Upper lobe of right lung (tissue), 1 donor: ENCODE measurements at regions not wholly inside any gene's neighbourhood (a gene's known extent, or its start where the extent isn't known, plus 50 kb on each side); places are given as distances from the start of the nearest gene placed in this dataset.
"Not testable (repeated sequence)": the region's sequence is repeated elsewhere in the genome, so short reads cannot be mapped to it uniquely, and the experiment has no call there.

Source experiments
- ATAC-seq: fragments of 200-7000 bp; cut with Tn5 transposase; one replicate; pipeline ENCODE4 v1.9.1; 2020; ENCODE audit warnings: mild to moderate bottlenecking, moderate library complexity
- DNase-seq: peaks from one replicate; pipeline ENCODE4 v3.0.0-alpha.2; 2020
- H3K27ac ChIP-seq: fragments of 200-600 bp; one replicate; pipeline ENCODE4 v1.8.0; 2022
- H3K27me3 ChIP-seq: fragments of 200-600 bp; one replicate; pipeline ENCODE4 v1.8.0; 2022; ENCODE audit warnings: mild to moderate bottlenecking
- H3K36me3 ChIP-seq: fragments of 200-600 bp; one replicate; pipeline ENCODE4 v1.8.0; 2022
- H3K4me1 ChIP-seq: fragments of 200-600 bp; one replicate; pipeline ENCODE4 v1.8.0; 2022
- H3K4me3 ChIP-seq: fragments of 200-600 bp; one replicate; pipeline ENCODE4 v1.8.0; 2022; ENCODE audit warnings: mild to moderate bottlenecking
- H3K9me3 ChIP-seq: fragments of 200-600 bp; one replicate; pipeline ENCODE4 v1.8.0; 2022
- intact Hi-C: fragments of 100-400 bp; cut with DNase I; formaldehyde crosslinking; loops from one replicate; pipeline ENCODE4 v1.11.0; 2022
- TF ChIP-seq, protein P1 (sequence below): fragments of 200-600 bp; IDR thresholded peaks from one replicate; pipeline ENCODE4 v1.8.0; 2022; ENCODE audit warnings: antibody characterized with exemption
- donor health status: DM: no; HTN: yes; CAD: no; lungs with severe emphysema.

DNA sequence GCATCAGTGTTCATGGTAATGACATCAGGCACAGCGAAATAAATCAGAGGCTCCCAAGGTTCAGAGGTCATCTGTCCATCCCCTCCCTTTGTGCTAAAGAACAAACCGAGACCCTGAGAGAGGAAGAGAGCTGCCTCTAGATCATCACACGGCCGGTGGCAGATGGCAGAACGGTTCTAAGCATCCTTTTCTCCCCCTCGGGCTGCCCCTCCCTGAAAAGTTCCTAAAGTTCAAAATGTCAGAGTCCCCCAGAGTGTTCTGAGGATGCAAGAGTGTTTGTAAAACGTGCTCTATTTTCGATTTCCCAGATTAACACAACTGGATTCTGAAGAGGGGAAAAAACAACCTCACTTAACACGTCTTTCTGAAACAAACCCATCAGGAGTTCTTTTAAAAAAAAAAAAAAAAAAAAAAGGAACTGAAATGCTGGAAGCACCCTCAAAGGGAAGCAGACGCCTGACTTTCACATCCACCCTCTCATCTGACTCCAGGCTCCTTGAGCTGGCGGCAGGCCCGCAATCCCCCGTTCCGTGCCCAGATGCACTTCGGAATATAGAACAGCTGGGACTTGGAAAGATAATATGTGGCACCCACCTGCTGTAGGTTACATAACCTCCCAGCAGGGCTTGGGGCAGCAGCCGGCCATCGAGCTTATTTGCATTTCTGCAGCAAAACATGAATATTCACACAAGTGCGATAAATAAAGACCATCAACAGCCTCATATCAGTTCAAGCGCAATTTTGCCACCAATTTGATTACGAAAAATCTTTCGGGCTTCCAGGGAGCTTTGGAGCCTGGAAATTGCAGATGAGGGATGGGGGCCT is 115.5 kb upstream of the SMURF2 start:
- peak; percentile 80 for DNase-seq
- H3K4me3 ChIP-seq: peak overlapping the region; percentile 62
- TF ChIP-seq, protein P1, sequence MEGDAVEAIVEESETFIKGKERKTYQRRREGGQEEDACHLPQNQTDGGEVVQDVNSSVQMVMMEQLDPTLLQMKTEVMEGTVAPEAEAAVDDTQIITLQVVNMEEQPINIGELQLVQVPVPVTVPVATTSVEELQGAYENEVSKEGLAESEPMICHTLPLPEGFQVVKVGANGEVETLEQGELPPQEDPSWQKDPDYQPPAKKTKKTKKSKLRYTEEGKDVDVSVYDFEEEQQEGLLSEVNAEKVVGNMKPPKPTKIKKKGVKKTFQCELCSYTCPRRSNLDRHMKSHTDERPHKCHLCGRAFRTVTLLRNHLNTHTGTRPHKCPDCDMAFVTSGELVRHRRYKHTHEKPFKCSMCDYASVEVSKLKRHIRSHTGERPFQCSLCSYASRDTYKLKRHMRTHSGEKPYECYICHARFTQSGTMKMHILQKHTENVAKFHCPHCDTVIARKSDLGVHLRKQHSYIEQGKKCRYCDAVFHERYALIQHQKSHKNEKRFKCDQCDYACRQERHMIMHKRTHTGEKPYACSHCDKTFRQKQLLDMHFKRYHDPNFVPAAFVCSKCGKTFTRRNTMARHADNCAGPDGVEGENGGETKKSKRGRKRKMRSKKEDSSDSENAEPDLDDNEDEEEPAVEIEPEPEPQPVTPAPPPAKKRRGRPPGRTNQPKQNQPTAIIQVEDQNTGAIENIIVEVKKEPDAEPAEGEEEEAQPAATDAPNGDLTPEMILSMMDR: no peak

DNA sequence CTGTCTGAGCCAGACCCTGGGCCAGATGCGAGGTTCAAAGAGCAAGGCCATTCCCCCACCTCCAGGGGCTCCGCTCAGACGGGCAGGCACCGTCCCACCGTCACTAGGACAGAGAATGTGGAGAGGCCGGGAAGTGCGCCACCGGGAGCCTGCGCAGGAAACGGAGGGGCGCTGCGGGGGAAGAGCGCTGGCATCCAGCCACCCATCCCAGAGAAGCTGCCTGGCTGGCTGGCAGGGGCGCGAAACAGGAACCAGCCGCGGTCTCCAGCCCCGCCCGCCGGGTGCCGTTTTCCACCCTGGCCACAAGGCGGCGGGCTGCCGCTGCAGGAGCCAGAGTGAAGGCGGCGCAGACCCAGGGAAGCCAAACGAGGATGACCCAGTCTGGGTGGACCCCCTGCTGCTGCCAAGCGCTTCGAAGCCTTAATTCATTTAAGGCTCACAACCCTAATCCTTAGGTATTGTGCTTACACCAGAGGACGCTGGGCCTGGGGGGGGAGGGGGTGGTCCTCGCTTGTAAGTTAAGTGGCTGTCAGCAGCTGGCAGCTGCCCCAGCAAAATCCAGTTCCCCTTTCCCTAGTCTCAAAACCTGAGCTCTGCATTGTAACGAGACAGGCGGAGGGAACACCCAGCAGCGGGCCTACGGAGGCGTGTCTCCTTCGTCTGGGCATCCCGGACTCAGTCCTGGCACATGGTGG is 114.8 kb upstream of the SMURF2 start:
- intact Hi-C loops, H3K36me3 ChIP-seq, H3K9me3 ChIP-seq, H3K27me3 ChIP-seq: not testable (repeated sequence)
- H3K27ac ChIP-seq: peak overlapping the region; percentile 58
- peak overlapping the region; percentile 62 for H3K4me3 ChIP-seq
- peak; percentile 63 for ATAC-seq
- TF ChIP-seq, protein P1: peak; percentile 95
- DNase-seq: peak; percentile 92
- H3K4me1 ChIP-seq: peaks cover 63% of the 10 kb centered on the region

More for the DNA sequence above, 115.5 kb upstream of the SMURF2 start:
- peaks cover 65% of the 10 kb centered on the region for H3K4me1 ChIP-seq
- ATAC-seq: no peak
- H3K36me3 ChIP-seq: no peaks in the 10 kb centered on the region
- no peaks in the 10 kb centered on the region for H3K27me3 ChIP-seq
- H3K9me3 ChIP-seq: no peaks in the 10 kb centered on the region
- peak overlapping the region; percentile 58 for H3K27ac ChIP-seq
- intact Hi-C loops: no loop called here

DNA sequence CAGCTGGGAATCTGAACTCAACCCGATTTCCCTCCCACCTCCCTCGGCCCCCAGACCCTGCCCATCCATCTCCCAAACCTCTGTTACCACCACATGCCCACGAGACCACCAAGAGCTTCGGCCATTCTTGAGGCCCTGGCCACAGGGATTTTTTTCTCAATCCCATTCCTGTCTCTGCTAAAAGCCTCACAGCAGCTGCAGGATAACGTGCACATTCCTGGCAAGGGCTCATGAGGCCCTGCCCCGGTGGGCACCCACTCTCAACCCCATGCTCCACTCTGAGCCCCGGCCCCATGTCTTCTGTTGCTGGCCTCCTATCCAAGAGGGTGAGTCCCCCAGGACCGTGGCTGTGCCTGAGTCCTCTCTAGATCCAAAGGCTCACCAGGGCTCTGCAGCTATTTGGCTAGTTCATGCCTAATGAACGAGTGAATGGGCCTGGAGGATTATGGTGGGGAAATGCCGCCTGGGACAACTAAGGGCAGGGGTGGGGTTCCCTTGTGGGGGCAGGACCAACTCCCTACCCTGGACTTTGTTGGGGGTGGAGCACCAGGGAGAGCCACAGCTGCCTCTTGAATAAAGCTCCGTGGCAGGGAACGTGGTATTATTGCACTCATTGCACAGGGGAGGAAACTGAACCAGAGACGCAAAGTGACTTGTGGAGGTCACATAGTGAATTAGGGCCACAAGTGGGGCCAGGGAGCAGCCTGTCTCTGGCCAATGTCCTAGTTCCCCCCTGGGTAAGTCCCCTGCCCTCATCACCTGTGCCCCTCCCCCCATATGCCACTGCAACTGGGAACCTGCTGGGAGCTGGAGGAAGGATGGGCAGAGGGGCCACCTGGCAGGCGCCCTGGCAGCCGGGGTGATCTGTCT is 113.8 kb upstream of the SMURF2 start:
- intact Hi-C loops: no loop called here
- H3K27ac ChIP-seq: no peak overlapping the region
- no peak for ATAC-seq
- no peaks in the 10 kb centered on the region for H3K9me3 ChIP-seq
- H3K4me1 ChIP-seq: peaks cover 56% of the 10 kb centered on the region
- TF ChIP-seq, protein P1: no peak
- no peaks in the 10 kb centered on the region for H3K27me3 ChIP-seq
- H3K36me3 ChIP-seq: peaks cover 2% of the 10 kb centered on the region
- H3K4me3 ChIP-seq: no peak overlapping the region
- no peak for DNase-seq

DNA sequence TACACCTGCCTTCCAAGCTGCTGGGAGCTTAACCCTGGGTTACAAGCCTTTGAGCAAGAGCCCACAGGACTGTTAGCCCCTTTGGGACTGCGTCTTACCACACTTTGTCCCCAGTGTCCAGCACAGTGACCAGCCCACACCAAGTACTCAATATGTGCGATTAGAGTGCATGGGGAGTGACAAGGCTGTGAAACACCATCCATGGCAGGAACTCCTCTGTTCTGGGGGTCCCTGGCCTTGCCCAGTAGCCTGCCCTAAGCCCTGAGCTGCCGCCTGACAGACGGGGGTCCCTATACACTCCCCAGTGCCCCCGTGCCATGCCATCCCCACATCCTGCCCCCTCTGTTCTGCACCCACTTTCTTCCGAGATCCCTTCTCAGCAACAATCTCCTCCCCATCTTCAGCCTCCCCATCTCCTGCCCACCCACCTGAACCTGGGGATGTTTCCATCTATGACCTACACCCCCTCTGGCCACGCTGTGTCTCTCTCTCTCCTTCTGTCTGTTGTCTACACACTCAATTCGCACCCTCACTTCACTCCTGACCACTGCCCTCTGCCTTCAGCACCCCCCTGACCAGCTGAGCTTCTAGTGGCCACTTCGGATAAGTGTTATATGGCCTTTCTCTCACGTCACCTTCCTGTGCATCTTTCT is 112.9 kb upstream of the SMURF2 start:
- intact Hi-C loops: no loop called here
- peaks cover 47% of the 10 kb centered on the region for H3K4me1 ChIP-seq
- no peaks in the 10 kb centered on the region for H3K9me3 ChIP-seq
- DNase-seq (no peak), ATAC-seq (no peak)
- H3K4me3 ChIP-seq: no peak overlapping the region
- H3K27me3 ChIP-seq: no peaks in the 10 kb centered on the region
- no peak overlapping the region for H3K27ac ChIP-seq
- peaks cover 11% of the 10 kb centered on the region for H3K36me3 ChIP-seq
- TF ChIP-seq, protein P1: no peak
